Thyroid gland (tissue), 4 donors: ENCODE measurements at regions not wholly inside any gene's neighbourhood (a gene's known extent, or its start where the extent isn't known, plus 50 kb on each side); places are given as distances from the start of the nearest gene placed in this dataset.

Source experiments
- DNase-seq, 2 donors: peaks; one replicate each; pipeline ENCODE4 v3.0.0-alpha.2; 2019
- H3K27ac ChIP-seq, 3 donors: fragments of 200-600 bp; sonication (generic); 1 replicate in 2 of 3; 2 replicates in 1 of 3; pipeline ENCODE4 v1.5.1; 2016 to 2019; ENCODE audit warnings: mild to moderate bottlenecking in 1 of 3, moderate library complexity in 1 of 3
- H3K27me3 ChIP-seq: fragments of 200-600 bp; sonication (generic); one replicate; pipeline ENCODE4 v1.5.1; 2019
- H3K36me3 ChIP-seq, 2 donors: fragments of 200-600 bp; sonication (generic); one replicate each; pipeline ENCODE4 v1.5.1; 2016 to 2019
- H3K4me1 ChIP-seq, 2 donors: fragments of 200-600 bp; sonication (generic); one replicate each; pipeline ENCODE4 v1.5.1; 2017 to 2019
- H3K4me3 ChIP-seq, 3 donors: fragments of 200-600 bp; sonication (generic); replicated peaks in 1 of 3; 1 replicate in 2 of 3; 2 replicates in 1 of 3; pipeline ENCODE4 v1.5.1; 2016; ENCODE audit warnings: mild to moderate bottlenecking in 1 of 3
- H3K9me3 ChIP-seq: fragments of 200-600 bp; sonication (generic); one replicate; pipeline ENCODE4 v1.5.1; 2017
- CTCF ChIP-seq, 6 experiments: fragments of 200-600 bp in 3 of 6; fragments of 450-650 bp in 3 of 6; sonication (generic) in 3 of 6; IDR thresholded peaks; one replicate each; pipeline ENCODE4 v1.5.1; 2016 to 2019; ENCODE audit warnings: antibody characterized with exemption in 6 of 6, mild to moderate bottlenecking in 2 of 6, inconsistent platforms in 1 of 6, moderate library complexity in 1 of 6
- POLR2A ChIP-seq, 2 donors: fragments of 450-650 bp; IDR thresholded peaks; one replicate each; pipeline ENCODE4 v1.6.1; 2017; ENCODE audit warnings: antibody characterized with exemption in 2 of 2, mild to moderate bottlenecking in 2 of 2, moderate library complexity in 1 of 2
- WGBS, 2 donors: methylation state at CpG; one replicate each; pipeline ENCODE4 v1.1.5; 2017; 5-methylcytosine and 5-hydroxymethylcytosine counted together
- intact Hi-C: fragments of 100-400 bp; cut with DNase I; formaldehyde crosslinking; loops from one replicate; pipeline ENCODE4 v1.15.1; 2023

- no peaks in the 10 kb centered on the region for H3K36me3 ChIP-seq
- no peaks in the 10 kb centered on the region for H3K4me1 ChIP-seq
- H3K27me3 ChIP-seq: no peaks in the 10 kb centered on the region
- WGBS, 2 donors: 92 to 93% methylated on average over 4 of the region's 4 CpGs
- no peaks in the 10 kb centered on the region for H3K9me3 ChIP-seq
- intact Hi-C loops: no loop called here
- TF ChIP-seq CTCF (IDR thresholded peaks at IDR 0.05): no peak
- TF ChIP-seq POLR2A (IDR thresholded peaks at IDR 0.05): no peak
- H3K4me3 ChIP-seq: no peak overlapping the region
- no peak overlapping the region for H3K27ac ChIP-seq
- DNase-seq: no peak
These were observed 167.6 kb downstream of the RND3 start for GRCh38 chr2:150319658-150320555.

GRCh38 chr2:150319085-150319484 is 168.4 kb downstream of the RND3 start:
- H3K27me3 ChIP-seq: no peaks in the 10 kb centered on the region
- H3K27ac ChIP-seq: no peak overlapping the region
- 91 to 96% methylated on average over 4 of the region's 4 CpGs for WGBS, 2 donors
- H3K4me3 ChIP-seq: no peak overlapping the region
- no peak for DNase-seq
- H3K36me3 ChIP-seq: no peaks in the 10 kb centered on the region
- intact Hi-C loops: no loop called here
- no peaks in the 10 kb centered on the region for H3K4me1 ChIP-seq
- no peak for TF ChIP-seq POLR2A (IDR thresholded peaks at IDR 0.05)
- TF ChIP-seq CTCF (IDR thresholded peaks at IDR 0.05): no peak
- no peaks in the 10 kb centered on the region for H3K9me3 ChIP-seq

GRCh38 chr2:150312271-150312670 is 175.2 kb downstream of the RND3 start:
- TF ChIP-seq POLR2A (IDR thresholded peaks at IDR 0.05): no peak
- no peak for TF ChIP-seq CTCF (IDR thresholded peaks at IDR 0.05)
- Histone ChIP-seq H3K27ac (no peak overlapping the region), H3K9me3 (no peaks in the 10 kb centered on the region), H3K27me3 (no peaks in the 10 kb centered on the region), H3K4me1 (no peaks in the 10 kb centered on the region), H3K36me3 (no peaks in the 10 kb centered on the region), H3K4me3 (no peak overlapping the region)
- intact Hi-C loops: no loop called here
- WGBS, 2 donors: 91 to 94% methylated on average over 4 of the region's 4 CpGs
- DNase-seq: no peak

GRCh38 chr2:150309311-150310080 is 178.0 kb downstream of the RND3 start:
- Histone ChIP-seq H3K27me3 (no peaks in the 10 kb centered on the region), H3K9me3 (no peaks in the 10 kb centered on the region), H3K27ac (no peak overlapping the region), H3K4me3 (no peak overlapping the region), H3K36me3 (no peaks in the 10 kb centered on the region), H3K4me1 (no peaks in the 10 kb centered on the region)
- DNase-seq: no peak
- WGBS, 2 donors: 31 to 67% methylated on average over 2 to 3 of the region's 3 CpGs
- TF ChIP-seq CTCF (IDR thresholded peaks at IDR 0.05): no peak
- TF ChIP-seq POLR2A (IDR thresholded peaks at IDR 0.05): no peak
- intact Hi-C loops: no loop called here

GRCh38 chr2:150307258-150307657 is 180.2 kb downstream of the RND3 start:
- no peaks in the 10 kb centered on the region for H3K9me3 ChIP-seq
- intact Hi-C loops: no loop called here
- DNase-seq: no peak
- no peak for TF ChIP-seq POLR2A (IDR thresholded peaks at IDR 0.05)
- H3K4me1 ChIP-seq: no peaks in the 10 kb centered on the region
- H3K27ac ChIP-seq: no peak overlapping the region
- H3K27me3 ChIP-seq: no peaks in the 10 kb centered on the region
- H3K36me3 ChIP-seq: no peaks in the 10 kb centered on the region
- no peak overlapping the region for H3K4me3 ChIP-seq
- 95 to 97% methylated on average over 1 of the region's 1 CpG for WGBS, 2 donors
